A673 (cell line): ENCODE measurements at regions not wholly inside any gene's neighbourhood (a gene's known extent, or its start where the extent isn't known, plus 50 kb on each side); places are given as distances from the start of the nearest gene placed in this dataset.

ENCODE experiments used
- BruUV-seq: library from RNA; stranded (reverse); fragments of 400-500 nt; replicated peaks from 2 replicates; lab custom pipeline; 2021; lab: Mats Ljungman, UMichigan
- CTCF ChIA-PET: fragments of 300-600 bp; sonication (Branson Sonifier 250); formaldehyde crosslinking; loops from one replicate; lab custom pipeline; 2022; ENCODE audit warnings: antibody characterized with exemption; lab: Charles Lee
- POLR2A ChIA-PET: fragments of 300-600 bp; sonication (Branson Sonifier 250); formaldehyde crosslinking; loops from one replicate; lab custom pipeline; 2022; ENCODE audit warnings: antibody characterized with exemption; ENCODE audit not compliant: low non-redundant PET; lab: Charles Lee
- DNase-seq: peaks from one replicate; pipeline ENCODE4 v3.0.0-alpha.2; 2015; ENCODE audit warnings: low spot score
- H3K27ac ChIP-seq: fragments of 200-600 bp; sonication (generic); 2 replicates; pipeline ENCODE4 v1.5.1; 2016; ENCODE audit warnings: mixed run types, low read depth, mild to moderate bottlenecking, mixed read lengths, antibody characterized with exemption, low read length; ENCODE audit not compliant: poor library complexity, severe bottlenecking
- H3K27me3 ChIP-seq: fragments of 200-600 bp; sonication (generic); replicated peaks from 2 replicates; pipeline ENCODE4 v1.6.1; 2017; ENCODE audit warnings: mixed run types, low read depth, mild to moderate bottlenecking, mixed read lengths, antibody characterized with exemption, low read length; ENCODE audit not compliant: insufficient read depth, poor library complexity
- H3K36me3 ChIP-seq: fragments of 200-600 bp; sonication (generic); 2 replicates; pipeline ENCODE4 v1.6.1; 2016; ENCODE audit warnings: mixed run types, mild to moderate bottlenecking, mixed read lengths, antibody characterized with exemption, low read length; ENCODE audit not compliant: insufficient read depth, poor library complexity, severe bottlenecking
- H3K4me1 ChIP-seq: fragments of 200-600 bp; sonication (generic); 2 replicates; pipeline ENCODE4 v1.6.1; 2017; ENCODE audit warnings: mixed run types, mild to moderate bottlenecking, mixed read lengths, antibody characterized with exemption, low read length; ENCODE audit not compliant: insufficient read depth, poor library complexity, severe bottlenecking
- H3K4me3 ChIP-seq: fragments of 200-600 bp; sonication (generic); 2 replicates; pipeline ENCODE4 v1.5.1; 2016; ENCODE audit warnings: low read depth, mixed run types, mild to moderate bottlenecking, mixed read lengths, low read length; ENCODE audit not compliant: poor library complexity, severe bottlenecking
- H3K9me3 ChIP-seq: fragments of 200-600 bp; sonication (generic); 2 replicates; pipeline ENCODE4 v1.6.1; 2016; ENCODE audit warnings: mixed run types, low read depth, mild to moderate bottlenecking, mixed read lengths, antibody characterized with exemption, low read length; ENCODE audit not compliant: poor library complexity, severe bottlenecking
- EZH2 ChIP-seq: fragments of 200-600 bp; sonication (generic); IDR thresholded peaks from 2 replicates; pipeline ENCODE4 v1.6.1; 2017; ENCODE audit warnings: borderline replicate concordance, low read depth, mild to moderate bottlenecking, mixed read lengths, antibody characterized with exemption, low read length; ENCODE audit not compliant: poor library complexity, severe bottlenecking
- intact Hi-C: fragments of 100-400 bp; cut with micrococcal nuclease; formaldehyde crosslinking; loops from one replicate; pipeline ENCODE4 v1.10.0; 2022; ENCODE audit not compliant: unreplicated experiment
- TF ChIP-seq, protein P1 (sequence below): fragments of 300-800, 200-600 bp; sonication (generic); conservative IDR thresholded peaks from 2 replicates; pipeline ENCODE4 v1.5.1; 2017; ENCODE audit warnings: low read depth, mild to moderate bottlenecking, antibody characterized with exemption, low read length, moderate library complexity, mixed read lengths

GRCh38 chr3:159848348-159849118, 140.1 kb upstream of the IL12A start:
- ChIA-PET CTCF (no interaction called here), POLR2A (no interaction called here)
- H3K4me1 ChIP-seq: peaks cover 3% of the 10 kb centered on the region
- no peaks in the 10 kb centered on the region for H3K9me3 ChIP-seq
- BruUV-seq: no TSS peak
- no peaks in the 10 kb centered on the region for H3K36me3 ChIP-seq
- DNase-seq: no peak
- H3K27me3 ChIP-seq: no peaks in the 10 kb centered on the region
- no peak overlapping the region for H3K27ac ChIP-seq
- no peak overlapping the region for H3K4me3 ChIP-seq
- TF ChIP-seq, protein P1, sequence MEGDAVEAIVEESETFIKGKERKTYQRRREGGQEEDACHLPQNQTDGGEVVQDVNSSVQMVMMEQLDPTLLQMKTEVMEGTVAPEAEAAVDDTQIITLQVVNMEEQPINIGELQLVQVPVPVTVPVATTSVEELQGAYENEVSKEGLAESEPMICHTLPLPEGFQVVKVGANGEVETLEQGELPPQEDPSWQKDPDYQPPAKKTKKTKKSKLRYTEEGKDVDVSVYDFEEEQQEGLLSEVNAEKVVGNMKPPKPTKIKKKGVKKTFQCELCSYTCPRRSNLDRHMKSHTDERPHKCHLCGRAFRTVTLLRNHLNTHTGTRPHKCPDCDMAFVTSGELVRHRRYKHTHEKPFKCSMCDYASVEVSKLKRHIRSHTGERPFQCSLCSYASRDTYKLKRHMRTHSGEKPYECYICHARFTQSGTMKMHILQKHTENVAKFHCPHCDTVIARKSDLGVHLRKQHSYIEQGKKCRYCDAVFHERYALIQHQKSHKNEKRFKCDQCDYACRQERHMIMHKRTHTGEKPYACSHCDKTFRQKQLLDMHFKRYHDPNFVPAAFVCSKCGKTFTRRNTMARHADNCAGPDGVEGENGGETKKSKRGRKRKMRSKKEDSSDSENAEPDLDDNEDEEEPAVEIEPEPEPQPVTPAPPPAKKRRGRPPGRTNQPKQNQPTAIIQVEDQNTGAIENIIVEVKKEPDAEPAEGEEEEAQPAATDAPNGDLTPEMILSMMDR: no peak
- no peak for TF ChIP-seq EZH2
- intact Hi-C loops: no loop called here

DNA sequence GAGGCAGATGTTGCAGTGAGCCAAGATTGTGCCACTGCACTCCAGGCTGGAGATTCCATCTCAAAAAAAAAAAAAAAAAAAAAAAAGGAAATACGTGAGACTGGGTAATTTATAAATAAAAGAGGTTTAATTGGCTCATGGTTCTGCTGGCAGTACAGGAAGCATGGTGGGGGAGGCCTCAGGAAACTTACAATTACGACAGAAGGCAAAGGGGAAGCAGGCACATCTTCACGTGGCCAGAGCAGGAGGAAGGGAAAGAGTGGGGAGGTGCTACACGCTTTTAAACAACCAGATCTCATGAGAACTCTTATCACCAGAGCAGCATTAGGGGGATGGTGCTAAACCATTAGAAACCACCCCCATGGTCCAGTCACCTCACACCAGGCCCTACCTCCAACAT, 138.2 kb upstream of the IL12A start:
- intact Hi-C loops: no loop called here
- H3K9me3 ChIP-seq: no peaks in the 10 kb centered on the region
- peaks cover 4% of the 10 kb centered on the region for H3K4me1 ChIP-seq
- H3K27ac ChIP-seq: no peak overlapping the region
- ChIA-PET POLR2A (no interaction called here), CTCF (no interaction called here)
- peak; percentile 31 for DNase-seq
- no peak overlapping the region for H3K4me3 ChIP-seq
- TF ChIP-seq, protein P1: no peak
- no peak for TF ChIP-seq EZH2
- no peaks in the 10 kb centered on the region for H3K27me3 ChIP-seq
- no TSS peak for BruUV-seq
- no peaks in the 10 kb centered on the region for H3K36me3 ChIP-seq

- POLR2A ChIA-PET: no interaction called here
- no peak overlapping the region for H3K27ac ChIP-seq
- H3K4me3 ChIP-seq: no peak overlapping the region
- no TSS peak for BruUV-seq
- no peaks in the 10 kb centered on the region for H3K27me3 ChIP-seq
- H3K4me1 ChIP-seq: peaks cover 4% of the 10 kb centered on the region
- intact Hi-C loops: no loop called here
- TF ChIP-seq, protein P1: no peak
- no peak for TF ChIP-seq EZH2
- no peaks in the 10 kb centered on the region for H3K36me3 ChIP-seq
- CTCF ChIA-PET: interaction anchor here (0.7 kb wide), 1 partner anchor 15 kb away, joined by 4 read pairs; no protein-coding TSS in a partner anchor
- no peaks in the 10 kb centered on the region for H3K9me3 ChIP-seq
- DNase-seq: no peak
Measured at GRCh38 chr3:159852266-159852665, 136.4 kb upstream of the IL12A start.
